ENCODE measurements at regions not wholly inside any gene's neighbourhood (a gene's known extent, or its start where the extent isn't known, plus 50 kb on each side); places are given as distances from the start of the nearest gene placed in this dataset.

DNA sequence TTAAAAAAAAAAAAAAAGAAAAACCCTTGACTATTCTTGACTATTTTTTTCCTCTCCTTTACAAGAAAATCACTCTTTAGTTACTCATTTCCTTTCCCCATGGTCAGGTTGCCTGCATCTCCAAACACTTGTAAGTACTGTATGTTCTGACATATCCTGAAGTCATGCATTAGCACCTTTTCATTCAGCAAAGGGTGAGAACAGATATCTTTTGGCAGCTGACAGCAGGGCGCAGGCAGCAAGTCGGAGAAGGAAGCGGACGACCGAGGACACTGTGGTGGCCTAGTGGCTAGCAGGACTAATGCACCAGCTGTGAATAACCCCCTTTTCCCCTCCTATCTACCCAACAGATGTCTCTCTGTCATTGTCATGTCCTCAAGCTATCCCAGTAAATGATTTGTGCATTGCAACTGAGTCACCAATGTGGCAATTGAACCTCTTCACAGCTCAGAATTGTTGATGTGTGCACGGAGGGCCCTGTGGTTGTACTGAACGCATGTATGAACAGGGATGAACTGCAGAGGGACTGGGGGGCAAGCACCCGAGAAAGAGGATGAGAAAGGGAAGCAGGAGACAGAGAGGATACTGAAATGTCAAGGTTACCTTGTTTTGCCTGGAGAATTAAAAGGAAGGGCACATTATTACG is 996.0 kb upstream of the ARRDC3 start:
- no peaks in the 10 kb centered on the region for H3K36me3 ChIP-seq (ENCODE audit: control insufficient read depth, insufficient read depth, low read length, severe bottlenecking)
- no peak overlapping the region for H3K4me3 ChIP-seq (ENCODE audit: low read length)
- no peaks in the 10 kb centered on the region for H3K9me3 ChIP-seq (ENCODE audit: control insufficient read depth, low read length)
- H3K27me3 ChIP-seq (replicated peaks; ENCODE audit: control insufficient read depth, insufficient read depth, low read length), result no peaks in the 10 kb centered on the region
- DNase-seq (ENCODE audit: low read depth), result no peak
- peaks cover 16% of the 10 kb centered on the region for H3K4me1 ChIP-seq (ENCODE audit: control insufficient read depth, insufficient read depth, low read length)
- H3K9ac ChIP-seq (ENCODE audit: low read length), result no peak overlapping the region

GRCh38 chr5:92374859-92375258 is 991.7 kb upstream of the ARRDC3 start:
- Histone ChIP-seq H3K36me3 (ENCODE audit: control insufficient read depth, insufficient read depth, low read length, severe bottlenecking) (no peaks in the 10 kb centered on the region), H3K27me3 (replicated peaks; ENCODE audit: control insufficient read depth, insufficient read depth, low read length) (no peaks in the 10 kb centered on the region), H3K4me3 (ENCODE audit: low read length) (no peak overlapping the region), H3K9ac (ENCODE audit: low read length) (no peak overlapping the region), H3K9me3 (ENCODE audit: control insufficient read depth, low read length) (no peaks in the 10 kb centered on the region), H3K4me1 (ENCODE audit: control insufficient read depth, insufficient read depth, low read length) (peaks cover 4% of the 10 kb centered on the region)
- no peak for DNase-seq (ENCODE audit: low read depth)

DNA sequence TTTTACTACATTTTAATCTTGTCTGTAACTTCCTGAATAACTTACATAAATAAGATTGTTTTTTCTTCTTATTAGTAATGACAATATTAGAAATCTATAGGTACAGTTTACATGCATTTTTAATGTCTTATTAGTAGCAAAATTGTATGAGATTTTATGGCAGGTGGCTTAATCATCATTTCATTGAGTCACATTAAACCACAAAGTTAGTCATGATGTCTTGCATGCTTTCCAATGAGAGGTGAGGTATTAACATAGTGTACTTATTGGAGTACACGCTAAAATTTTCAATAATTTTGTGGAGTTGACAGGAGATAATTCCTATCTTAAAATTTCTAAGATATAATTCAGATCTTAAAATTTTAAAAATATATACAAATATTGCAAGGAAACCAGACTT is 989.6 kb upstream of the ARRDC3 start:
- Histone ChIP-seq H3K36me3 (ENCODE audit: control insufficient read depth, insufficient read depth, low read length, severe bottlenecking) (no peaks in the 10 kb centered on the region), H3K9me3 (ENCODE audit: control insufficient read depth, low read length) (peaks cover 11% of the 10 kb centered on the region), H3K4me1 (ENCODE audit: control insufficient read depth, insufficient read depth, low read length) (no peaks in the 10 kb centered on the region), H3K27me3 (replicated peaks; ENCODE audit: control insufficient read depth, insufficient read depth, low read length) (no peaks in the 10 kb centered on the region), H3K9ac (ENCODE audit: low read length) (no peak overlapping the region), H3K4me3 (ENCODE audit: low read length) (no peak overlapping the region)
- no peak for DNase-seq (ENCODE audit: low read depth)

- Histone ChIP-seq H3K9me3 (ENCODE audit: control insufficient read depth, low read length) (peaks cover 11% of the 10 kb centered on the region), H3K36me3 (ENCODE audit: control insufficient read depth, insufficient read depth, low read length, severe bottlenecking) (no peaks in the 10 kb centered on the region), H3K4me3 (ENCODE audit: low read length) (no peak overlapping the region), H3K4me1 (ENCODE audit: control insufficient read depth, insufficient read depth, low read length) (no peaks in the 10 kb centered on the region), H3K9ac (ENCODE audit: low read length) (no peak overlapping the region), H3K27me3 (replicated peaks; ENCODE audit: control insufficient read depth, insufficient read depth, low read length) (no peaks in the 10 kb centered on the region)
- DNase-seq (ENCODE audit: low read depth), result no peak
These were observed 988.7 kb upstream of the ARRDC3 start for GRCh38 chr5:92371889-92372235.

DNA sequence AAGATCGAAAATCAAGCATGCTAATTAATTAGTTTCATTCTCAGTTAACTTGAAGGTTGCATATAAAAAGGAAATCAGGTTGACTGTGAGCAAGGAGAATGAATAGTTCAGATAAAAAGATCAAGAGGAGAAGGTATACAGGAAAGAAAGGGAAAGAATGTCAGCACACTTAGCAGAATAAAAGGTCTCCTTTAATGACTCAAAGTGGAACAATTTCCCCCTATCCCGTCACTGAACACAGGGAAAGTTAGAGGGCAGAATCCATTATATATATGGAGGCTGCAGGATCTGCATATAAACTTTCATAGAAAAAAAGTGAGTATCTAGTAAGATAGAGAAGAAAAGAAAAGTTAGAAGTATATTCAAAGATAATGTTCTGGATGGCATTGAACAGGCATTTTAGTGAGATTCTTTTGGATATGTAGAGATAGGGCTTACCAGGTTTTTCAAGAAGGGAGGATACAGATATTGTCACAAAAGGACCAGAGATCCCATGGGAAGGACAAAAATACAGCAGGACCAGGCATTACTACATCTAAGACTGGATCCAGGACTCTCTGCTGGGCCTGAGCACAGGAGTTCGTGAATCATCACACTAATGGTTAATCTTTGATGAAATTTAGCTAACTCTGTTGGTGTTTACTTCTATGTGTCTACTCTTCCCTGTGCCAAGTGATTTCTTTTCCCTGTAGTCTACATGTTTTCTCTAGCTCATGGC is 988.2 kb upstream of the ARRDC3 start:
- Histone ChIP-seq H3K9me3 (ENCODE audit: control insufficient read depth, low read length) (peaks cover 11% of the 10 kb centered on the region), H3K4me1 (ENCODE audit: control insufficient read depth, insufficient read depth, low read length) (no peaks in the 10 kb centered on the region), H3K9ac (ENCODE audit: low read length) (no peak overlapping the region), H3K36me3 (ENCODE audit: control insufficient read depth, insufficient read depth, low read length, severe bottlenecking) (no peaks in the 10 kb centered on the region), H3K4me3 (ENCODE audit: low read length) (no peak overlapping the region), H3K27me3 (replicated peaks; ENCODE audit: control insufficient read depth, insufficient read depth, low read length) (no peaks in the 10 kb centered on the region)
- no peak for DNase-seq (ENCODE audit: low read depth)

GRCh38 chr5:92370032-92370431 is 986.9 kb upstream of the ARRDC3 start:
- no peaks in the 10 kb centered on the region for H3K36me3 ChIP-seq (ENCODE audit: control insufficient read depth, insufficient read depth, low read length, severe bottlenecking)
- peaks cover 6% of the 10 kb centered on the region for H3K4me1 ChIP-seq (ENCODE audit: control insufficient read depth, insufficient read depth, low read length)
- no peak overlapping the region for H3K4me3 ChIP-seq (ENCODE audit: low read length)
- DNase-seq (ENCODE audit: low read depth), result no peak
- H3K27me3 ChIP-seq (replicated peaks; ENCODE audit: control insufficient read depth, insufficient read depth, low read length), result no peaks in the 10 kb centered on the region
- no peak overlapping the region for H3K9ac ChIP-seq (ENCODE audit: low read length)
- H3K9me3 ChIP-seq (ENCODE audit: control insufficient read depth, low read length), result peaks cover 11% of the 10 kb centered on the region

GRCh38 chr5:92369587-92369986 is 986.5 kb upstream of the ARRDC3 start:
- DNase-seq (ENCODE audit: low read depth), result no peak
- H3K36me3 ChIP-seq (ENCODE audit: control insufficient read depth, insufficient read depth, low read length, severe bottlenecking), result no peaks in the 10 kb centered on the region
- H3K9ac ChIP-seq (ENCODE audit: low read length), result no peak overlapping the region
- peaks cover 11% of the 10 kb centered on the region for H3K9me3 ChIP-seq (ENCODE audit: control insufficient read depth, low read length)
- H3K4me3 ChIP-seq (ENCODE audit: low read length), result no peak overlapping the region
- peaks cover 8% of the 10 kb centered on the region for H3K4me1 ChIP-seq (ENCODE audit: control insufficient read depth, insufficient read depth, low read length)
- H3K27me3 ChIP-seq (replicated peaks; ENCODE audit: control insufficient read depth, insufficient read depth, low read length), result no peaks in the 10 kb centered on the region

- peak; percentile 91 for DNase-seq (ENCODE audit: low read depth)
- peaks cover 11% of the 10 kb centered on the region for H3K9me3 ChIP-seq (ENCODE audit: control insufficient read depth, low read length)
- H3K27me3 ChIP-seq (replicated peaks; ENCODE audit: control insufficient read depth, insufficient read depth, low read length), result no peaks in the 10 kb centered on the region
- no peaks in the 10 kb centered on the region for H3K36me3 ChIP-seq (ENCODE audit: control insufficient read depth, insufficient read depth, low read length, severe bottlenecking)
- peak overlapping the region; percentile 28 for H3K4me3 ChIP-seq (ENCODE audit: low read length)
- peak overlapping the region; percentile 35 for H3K9ac ChIP-seq (ENCODE audit: low read length)
- H3K4me1 ChIP-seq (ENCODE audit: control insufficient read depth, insufficient read depth, low read length), result peaks cover 9% of the 10 kb centered on the region
These were observed 982.0 kb upstream of the ARRDC3 start for GRCh38 chr5:92364986-92365550.

DNA sequence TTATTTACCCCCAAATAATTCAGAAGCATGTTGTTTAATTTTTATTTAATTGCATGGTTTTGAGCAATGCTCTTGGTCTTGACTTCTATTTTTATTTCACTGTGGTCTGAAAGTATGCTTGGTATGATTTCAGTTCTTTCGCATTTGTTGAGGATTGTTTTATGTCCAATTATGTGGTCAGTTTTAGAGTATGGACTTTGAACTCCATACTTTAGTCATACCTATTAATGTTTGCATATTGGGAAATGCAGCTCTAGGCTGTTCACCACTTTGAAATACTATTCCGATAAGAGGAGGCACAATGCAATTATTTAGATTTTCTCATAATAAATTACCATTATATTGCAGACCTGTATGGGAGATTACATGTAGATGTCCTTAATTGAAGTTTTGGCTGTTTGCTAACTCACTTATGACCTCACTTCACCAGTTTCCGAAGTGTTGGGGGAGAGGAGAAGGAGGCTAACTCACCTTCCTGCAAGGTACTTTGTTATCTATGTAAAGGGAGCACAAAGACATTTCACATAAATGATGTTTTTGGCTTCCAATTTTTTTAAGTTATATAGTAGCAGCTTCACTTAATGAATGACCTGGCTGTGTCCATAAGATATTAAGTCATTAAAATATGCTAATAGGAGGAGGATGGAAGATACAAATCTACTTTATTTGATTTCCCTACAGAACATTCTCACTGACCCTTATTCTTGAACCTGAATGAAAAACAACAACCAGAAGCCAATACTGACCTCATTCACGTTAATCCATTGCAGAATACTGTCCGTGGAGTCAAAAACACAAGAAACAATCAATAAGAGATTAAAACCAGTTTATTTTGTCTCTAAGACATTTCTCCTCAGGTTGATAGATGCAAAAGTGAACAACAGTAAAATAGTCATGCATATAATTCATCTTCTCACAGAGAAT is 970.3 kb upstream of the ARRDC3 start:
- H3K4me1 ChIP-seq (ENCODE audit: control insufficient read depth, insufficient read depth, low read length), result no peaks in the 10 kb centered on the region
- H3K9me3 ChIP-seq (ENCODE audit: control insufficient read depth, low read length), result peaks cover 9% of the 10 kb centered on the region
- H3K9ac ChIP-seq (ENCODE audit: low read length), result no peak overlapping the region
- no peaks in the 10 kb centered on the region for H3K27me3 ChIP-seq (replicated peaks; ENCODE audit: control insufficient read depth, insufficient read depth, low read length)
- no peaks in the 10 kb centered on the region for H3K36me3 ChIP-seq (ENCODE audit: control insufficient read depth, insufficient read depth, low read length, severe bottlenecking)
- no peak overlapping the region for H3K4me3 ChIP-seq (ENCODE audit: low read length)
- DNase-seq (ENCODE audit: low read depth), result peak; percentile 61

- no peaks in the 10 kb centered on the region for H3K36me3 ChIP-seq (ENCODE audit: control insufficient read depth, insufficient read depth, low read length, severe bottlenecking)
These were observed 954.7 kb upstream of the ARRDC3 start for GRCh38 chr5:92337772-92338234.

GRCh38 chr5:92332039-92332438 is 948.9 kb upstream of the ARRDC3 start:
- no peaks in the 10 kb centered on the region for H3K27me3 ChIP-seq (replicated peaks; ENCODE audit: control insufficient read depth, insufficient read depth, low read length)
- no peaks in the 10 kb centered on the region for H3K36me3 ChIP-seq (ENCODE audit: control insufficient read depth, insufficient read depth, low read length, severe bottlenecking)
- H3K4me3 ChIP-seq (ENCODE audit: low read length), result peak overlapping the region; percentile 38
- H3K9ac ChIP-seq (ENCODE audit: low read length), result no peak overlapping the region
- DNase-seq (ENCODE audit: low read depth), result no peak
- H3K4me1 ChIP-seq (ENCODE audit: control insufficient read depth, insufficient read depth, low read length), result peaks cover 21% of the 10 kb centered on the region
- H3K9me3 ChIP-seq (ENCODE audit: control insufficient read depth, low read length), result no peaks in the 10 kb centered on the region

More at GRCh38 chr5:92337772-92338234, 954.7 kb upstream of the ARRDC3 start:
- Histone ChIP-seq H3K4me3 (ENCODE audit: low read length) (no peak overlapping the region), H3K4me1 (ENCODE audit: control insufficient read depth, insufficient read depth, low read length) (peaks cover 24% of the 10 kb centered on the region), H3K9ac (ENCODE audit: low read length) (no peak overlapping the region), H3K9me3 (ENCODE audit: control insufficient read depth, low read length) (no peaks in the 10 kb centered on the region), H3K27me3 (replicated peaks; ENCODE audit: control insufficient read depth, insufficient read depth, low read length) (no peaks in the 10 kb centered on the region)
- DNase-seq (ENCODE audit: low read depth), result peak; percentile 37

All from adipocyte (in vitro differentiated cells).